Naive thymus-derived CD4-positive, alpha-beta T cell (primary cell): ENCODE measurements at regions not wholly inside any gene's neighbourhood (a gene's known extent, or its start where the extent isn't known, plus 50 kb on each side); places are given as distances from the start of the nearest gene placed in this dataset.

Experiments
- ATAC-seq: fragments of 150-1000 bp; cut with Tn5 transposase; 2 replicates; pipeline ENCODE4 v1.10.0; 2021; ENCODE audit warnings: mild to moderate bottlenecking, moderate library complexity
- CTCF ChIA-PET: fragments of 350-600 bp; sonication (Branson Sonifier 250); formaldehyde crosslinking; loops from one replicate; lab custom pipeline; 2021; ENCODE audit warnings: antibody characterized with exemption; lab: Charles Lee
- POLR2A ChIA-PET: fragments of 350-600 bp; sonication (Branson Sonifier 250); formaldehyde crosslinking; loops from one replicate; lab custom pipeline; 2021; ENCODE audit warnings: antibody characterized with exemption, inconsistent platforms; lab: Charles Lee
- DNase-seq, 9 donors: peaks; one replicate each; pipeline versions ENCODE4 v3.0.0 to v3.0.0-alpha.2; 2020 to 2022; ENCODE audit warnings: mixed read lengths in 1 of 9
- H3K27ac ChIP-seq: one replicate; pipeline ENCODE4 v1.7.0; 2013; ENCODE audit warnings: mild to moderate bottlenecking, low read depth, low read length, moderate library complexity
- H3K27me3 ChIP-seq, 2 donors: one replicate each; pipeline ENCODE4 v1.7.0; 2013; ENCODE audit warnings: low read length in 2 of 2, mild to moderate bottlenecking in 2 of 2, moderate library complexity in 2 of 2; ENCODE audit not compliant: control insufficient read depth in 2 of 2, insufficient read depth in 2 of 2
- H3K36me3 ChIP-seq, 3 experiments: 1 replicate in 2 of 3; 2 replicates in 1 of 3; pipeline ENCODE4 v1.7.0; 2013; ENCODE audit warnings: low read length in 3 of 3, mild to moderate bottlenecking in 3 of 3, moderate library complexity in 1 of 3; ENCODE audit not compliant: insufficient read depth in 3 of 3, control insufficient read depth in 2 of 3
- H3K4me1 ChIP-seq, 2 donors: one replicate each; pipeline ENCODE4 v1.7.0; 2013; ENCODE audit warnings: low read length in 2 of 2, mild to moderate bottlenecking in 2 of 2, moderate library complexity in 1 of 2; ENCODE audit not compliant: control insufficient read depth in 2 of 2, insufficient read depth in 2 of 2
- H3K4me3 ChIP-seq: 2 replicates; pipeline ENCODE4 v1.7.0; 2013; ENCODE audit warnings: mild to moderate bottlenecking, low read length
- H3K9me3 ChIP-seq, 3 experiments: 1 replicate in 2 of 3; 2 replicates in 1 of 3; pipeline ENCODE4 v1.7.0; 2013; ENCODE audit warnings: low read length in 3 of 3; ENCODE audit not compliant: control insufficient read depth in 2 of 3
- H3K27ac Mint-ChIP-seq, 9 donors: one replicate each; pipeline ENCODE4 v1.8.0; 2020 to 2022; ENCODE audit warnings: mixed read lengths in 9 of 9, mild to moderate bottlenecking in 8 of 9, moderate library complexity in 5 of 9, inconsistent platforms in 2 of 9
- H3K27me3 Mint-ChIP-seq, 5 donors: one replicate each; pipeline ENCODE4 v1.8.0; 2021 to 2022; ENCODE audit warnings: mixed read lengths in 5 of 5, mild to moderate bottlenecking in 1 of 5
- H3K36me3 Mint-ChIP-seq, 5 donors: one replicate each; pipeline ENCODE4 v1.8.0; 2020 to 2022; ENCODE audit warnings: mixed read lengths in 5 of 5, mild to moderate bottlenecking in 3 of 5, inconsistent platforms in 1 of 5
- H3K4me1 Mint-ChIP-seq, 7 donors: one replicate each; pipeline ENCODE4 v1.8.0; 2020 to 2022; ENCODE audit warnings: mixed read lengths in 7 of 7, mild to moderate bottlenecking in 3 of 7, inconsistent platforms in 1 of 7
- H3K4me3 Mint-ChIP-seq, 10 donors: one replicate each; pipeline ENCODE4 v1.8.0; 2020 to 2022; ENCODE audit warnings: mild to moderate bottlenecking in 10 of 10, mixed read lengths in 10 of 10, moderate library complexity in 6 of 10, inconsistent platforms in 2 of 10
- H3K9me3 Mint-ChIP-seq, 11 donors: one replicate each; pipeline ENCODE4 v1.8.0; 2020 to 2022; ENCODE audit warnings: mixed read lengths in 11 of 11, mild to moderate bottlenecking in 4 of 11, inconsistent platforms in 1 of 11, moderate library complexity in 1 of 11
- intact Hi-C, 2 donors: fragments of 100-400 bp; cut with micrococcal nuclease; formaldehyde crosslinking; loops; one replicate each; pipeline ENCODE4 v1.15.1; 2023

DNA sequence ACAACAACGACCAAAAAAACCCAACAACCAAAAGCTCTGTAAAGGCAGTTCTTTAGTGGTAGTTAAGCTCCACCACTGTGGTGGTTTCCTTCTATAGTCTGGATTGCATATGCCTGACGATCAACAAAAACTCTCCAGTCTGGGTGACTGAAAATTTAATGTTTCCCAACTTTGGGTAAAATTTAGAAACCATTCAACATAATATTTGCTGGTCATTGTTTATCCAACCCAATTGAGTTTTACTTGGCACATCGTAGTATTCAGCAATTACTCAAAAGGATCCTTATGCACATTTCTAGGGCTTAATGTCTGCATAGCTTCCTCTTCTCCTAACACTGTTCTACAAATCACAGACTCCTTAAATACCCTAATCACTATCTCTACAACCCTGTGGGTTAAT, 1080.2 kb upstream of the NRXN1 start:
- no peaks in the 10 kb centered on the region for H3K4me1 Mint-ChIP-seq
- Histone ChIP-seq H3K27me3 (no peaks in the 10 kb centered on the region), H3K9me3 (no peaks in the 10 kb centered on the region), H3K27ac (no peak overlapping the region), H3K4me1 (no peaks in the 10 kb centered on the region), H3K4me3 (no peak overlapping the region), H3K36me3 (no peaks in the 10 kb centered on the region)
- no peak overlapping the region for H3K4me3 Mint-ChIP-seq
- H3K9me3 Mint-ChIP-seq, result peaks cover 0 to 28% (median 6%) of the 10 kb centered on the region in 11 donors
- no peak for ATAC-seq
- H3K27me3 Mint-ChIP-seq, result no peaks in the 10 kb centered on the region
- POLR2A ChIA-PET, result no interaction called here
- no peak for DNase-seq
- intact Hi-C loops, result no loop called here
- no peaks in the 10 kb centered on the region for H3K36me3 Mint-ChIP-seq
- CTCF ChIA-PET, result no interaction called here
- no peak overlapping the region for H3K27ac Mint-ChIP-seq

DNA sequence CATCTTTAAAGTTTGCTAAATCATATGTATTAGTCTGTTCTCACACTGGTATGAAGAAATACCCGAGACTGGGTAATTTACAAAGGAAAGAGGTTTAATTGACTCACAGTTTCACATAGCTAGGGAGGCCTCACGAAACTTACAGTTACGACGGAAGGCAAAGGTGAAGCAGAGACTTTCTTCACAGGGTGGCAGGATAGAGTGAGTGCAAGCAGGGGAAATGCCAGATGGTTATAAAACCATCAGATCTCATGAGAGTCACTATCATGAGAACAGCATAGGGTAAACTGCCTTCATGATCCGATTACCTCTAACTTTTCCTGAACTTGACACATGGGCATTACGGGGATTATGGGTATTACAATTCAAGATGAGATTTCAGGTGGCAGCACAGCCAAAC, 1075.2 kb upstream of the NRXN1 start:
- Mint-ChIP-seq H3K4me1 (no peaks in the 10 kb centered on the region), H3K27me3 (no peaks in the 10 kb centered on the region), H3K9me3 (peaks cover 0 to 23% (median 4%) of the 10 kb centered on the region in 11 donors), H3K4me3 (no peak overlapping the region), H3K36me3 (no peaks in the 10 kb centered on the region), H3K27ac (no peak overlapping the region)
- no peak for ATAC-seq
- intact Hi-C loops, result no loop called here
- no peaks in the 10 kb centered on the region for H3K9me3 ChIP-seq
- H3K27me3 ChIP-seq, result no peaks in the 10 kb centered on the region
- H3K4me3 ChIP-seq, result no peak overlapping the region
- H3K27ac ChIP-seq, result no peak overlapping the region
- ChIA-PET POLR2A (no interaction called here), CTCF (interaction anchor here (0.6 kb wide), 1 partner anchor 12 kb away, joined by 4 read pairs; no protein-coding TSS in a partner anchor)
- no peaks in the 10 kb centered on the region for H3K4me1 ChIP-seq
- H3K36me3 ChIP-seq, result no peaks in the 10 kb centered on the region
- no peak for DNase-seq

DNA sequence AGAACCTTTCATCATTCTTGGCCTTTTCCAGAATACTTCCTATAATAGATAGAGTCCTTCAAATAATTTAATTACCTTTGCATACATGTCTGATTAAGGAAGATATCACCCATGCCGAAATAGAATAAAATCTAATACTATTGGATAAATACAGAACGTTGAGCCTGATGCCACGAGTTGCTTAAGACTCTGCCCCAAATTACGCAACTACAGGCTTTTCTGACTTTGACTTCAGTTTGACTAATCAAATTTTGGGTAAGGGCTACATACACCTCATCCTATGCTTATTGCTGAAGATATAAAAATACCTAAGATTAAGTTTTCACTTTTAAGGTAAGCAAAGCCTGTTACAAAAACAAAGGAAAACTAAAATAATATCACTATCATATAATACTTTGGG, 1065.1 kb upstream of the NRXN1 start:
- Histone ChIP-seq H3K27me3 (no peaks in the 10 kb centered on the region), H3K4me1 (no peaks in the 10 kb centered on the region), H3K4me3 (no peak overlapping the region), H3K9me3 (no peaks in the 10 kb centered on the region), H3K36me3 (no peaks in the 10 kb centered on the region), H3K27ac (no peak overlapping the region)
- Mint-ChIP-seq H3K27ac (no peak overlapping the region), H3K4me1 (no peaks in the 10 kb centered on the region), H3K36me3 (no peaks in the 10 kb centered on the region), H3K27me3 (no peaks in the 10 kb centered on the region), H3K4me3 (no peak overlapping the region), H3K9me3 (peaks cover 0 to 13% (median 5%) of the 10 kb centered on the region in 11 donors)
- DNase-seq (no peak), ATAC-seq (no peak)
- intact Hi-C loops, result no loop called here
- ChIA-PET POLR2A (no interaction called here), CTCF (no interaction called here)

DNA sequence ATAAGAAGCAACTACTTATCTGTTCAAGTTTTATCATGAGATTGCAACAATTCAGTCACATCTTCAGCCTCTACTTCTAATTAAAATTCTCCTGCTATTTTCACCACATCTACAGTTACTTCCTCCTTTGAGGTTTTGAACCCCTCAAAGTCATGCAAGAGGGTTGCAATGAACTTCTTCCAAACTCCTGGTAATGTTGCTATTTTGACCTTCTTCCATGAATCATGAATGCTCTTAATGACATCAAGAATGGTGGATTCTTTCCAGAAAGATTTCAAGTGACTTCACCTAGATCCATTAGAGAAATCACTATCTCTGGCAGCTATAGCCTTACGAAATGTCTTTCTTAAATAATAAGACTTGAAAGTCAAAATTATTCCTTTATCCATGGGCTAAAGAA, 1052.8 kb upstream of the NRXN1 start:
- Mint-ChIP-seq H3K36me3 (no peaks in the 10 kb centered on the region), H3K9me3 (peaks cover 0 to 12% (median 4%) of the 10 kb centered on the region in 11 donors), H3K4me3 (no peak overlapping the region), H3K27ac (no peak overlapping the region), H3K27me3 (no peaks in the 10 kb centered on the region), H3K4me1 (no peaks in the 10 kb centered on the region)
- ChIA-PET CTCF (no interaction called here), POLR2A (no interaction called here)
- no peak for DNase-seq
- intact Hi-C loops, result no loop called here
- Histone ChIP-seq H3K4me1 (no peaks in the 10 kb centered on the region), H3K27me3 (no peaks in the 10 kb centered on the region), H3K9me3 (no peaks in the 10 kb centered on the region), H3K4me3 (no peak overlapping the region), H3K27ac (no peak overlapping the region), H3K36me3 (no peaks in the 10 kb centered on the region)
- ATAC-seq, result no peak

DNA sequence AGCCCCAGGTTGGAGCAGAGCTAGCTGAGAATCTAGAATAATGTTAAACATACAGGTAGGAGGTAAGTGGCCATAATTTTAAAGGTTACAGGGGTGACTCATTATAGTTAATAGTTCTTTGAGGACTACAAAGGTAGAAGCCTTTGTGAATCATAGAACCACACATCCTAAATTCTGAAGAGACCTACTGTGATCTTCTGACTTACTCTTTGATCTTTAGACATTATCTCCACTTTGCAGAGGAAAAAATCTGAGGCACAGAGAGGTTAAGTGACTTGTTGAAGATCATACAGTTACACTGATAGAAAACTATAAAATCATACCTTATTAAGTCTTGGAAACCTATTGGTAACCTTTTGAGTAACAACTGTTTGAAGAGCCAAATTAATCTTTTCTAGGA, 1051.3 kb upstream of the NRXN1 start:
- H3K27me3 Mint-ChIP-seq, result no peaks in the 10 kb centered on the region
- H3K9me3 Mint-ChIP-seq, result peaks cover 0 to 12% (median 5%) of the 10 kb centered on the region in 11 donors
- H3K36me3 Mint-ChIP-seq, result no peaks in the 10 kb centered on the region
- no peaks in the 10 kb centered on the region for H3K4me1 Mint-ChIP-seq
- H3K27ac ChIP-seq, result no peak overlapping the region
- no peak overlapping the region for H3K4me3 ChIP-seq
- ATAC-seq, result no peak
- H3K9me3 ChIP-seq, result no peaks in the 10 kb centered on the region
- no peaks in the 10 kb centered on the region for H3K4me1 ChIP-seq
- H3K27ac Mint-ChIP-seq, result no peak overlapping the region
- H3K36me3 ChIP-seq, result no peaks in the 10 kb centered on the region
- intact Hi-C loops, result no loop called here
- no peak for DNase-seq
- CTCF ChIA-PET, result no interaction called here
- POLR2A ChIA-PET, result no interaction called here
- H3K27me3 ChIP-seq, result no peaks in the 10 kb centered on the region
- no peak overlapping the region for H3K4me3 Mint-ChIP-seq

DNA sequence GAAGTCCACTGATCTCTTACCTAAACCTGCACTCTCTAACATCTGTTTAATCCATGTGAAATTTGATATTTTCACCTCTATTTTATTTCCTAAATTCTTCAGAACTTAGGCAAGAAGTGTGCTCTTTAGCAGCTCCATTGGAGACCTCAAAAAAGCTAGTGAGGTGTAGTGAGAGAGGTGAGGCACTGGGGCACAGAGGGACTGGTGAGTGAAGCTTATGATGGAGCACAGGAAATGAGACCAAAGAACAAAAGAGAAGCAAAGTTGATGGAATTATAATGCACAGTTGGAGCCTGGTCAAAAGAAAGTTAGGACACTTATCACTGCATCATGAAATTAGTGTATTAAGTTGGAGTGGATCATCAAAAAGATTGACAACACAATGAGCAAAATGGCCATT, 1050.7 kb upstream of the NRXN1 start:
- Mint-ChIP-seq H3K27ac (no peak overlapping the region), H3K4me1 (no peaks in the 10 kb centered on the region), H3K4me3 (peak overlapping the region in 1 of 10 donors; percentile 3), H3K36me3 (no peaks in the 10 kb centered on the region), H3K27me3 (no peaks in the 10 kb centered on the region), H3K9me3 (peaks cover 0 to 12% (median 5%) of the 10 kb centered on the region in 11 donors)
- Histone ChIP-seq H3K36me3 (no peaks in the 10 kb centered on the region), H3K4me3 (no peak overlapping the region), H3K27me3 (no peaks in the 10 kb centered on the region), H3K4me1 (no peaks in the 10 kb centered on the region), H3K27ac (no peak overlapping the region), H3K9me3 (no peaks in the 10 kb centered on the region)
- DNase-seq, result no peak
- intact Hi-C loops, result no loop called here
- CTCF ChIA-PET, result no interaction called here
- POLR2A ChIA-PET, result no interaction called here
- no peak for ATAC-seq

DNA sequence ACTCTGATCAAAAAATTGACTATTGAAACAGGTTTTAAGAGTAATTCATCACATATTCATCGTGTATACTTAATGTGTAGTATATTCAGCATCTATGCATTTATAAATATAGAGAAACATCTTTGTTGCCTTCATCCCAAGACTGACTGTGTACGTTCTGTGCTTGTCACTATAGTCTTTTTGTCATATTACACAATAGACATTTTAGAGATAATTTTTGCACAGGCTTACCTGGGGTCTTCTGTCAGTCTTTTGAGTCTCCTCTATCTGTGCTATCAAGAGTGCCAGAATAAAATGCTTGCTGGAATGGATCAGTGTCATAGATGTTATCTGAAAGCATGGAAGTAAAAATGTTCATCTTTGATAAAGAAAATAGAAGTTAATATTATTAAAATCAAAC, 1047.7 kb upstream of the NRXN1 start:
- Mint-ChIP-seq H3K27me3 (no peaks in the 10 kb centered on the region), H3K9me3 (peaks cover 0 to 15% (median 4%) of the 10 kb centered on the region in 11 donors), H3K27ac (no peak overlapping the region), H3K36me3 (no peaks in the 10 kb centered on the region), H3K4me1 (no peaks in the 10 kb centered on the region), H3K4me3 (no peak overlapping the region)
- POLR2A ChIA-PET, result no interaction called here
- ATAC-seq (no peak), DNase-seq (no peak)
- CTCF ChIA-PET, result no interaction called here
- intact Hi-C loops, result no loop called here
- Histone ChIP-seq H3K27me3 (no peaks in the 10 kb centered on the region), H3K4me1 (no peaks in the 10 kb centered on the region), H3K36me3 (no peaks in the 10 kb centered on the region), H3K27ac (no peak overlapping the region), H3K9me3 (no peaks in the 10 kb centered on the region), H3K4me3 (no peak overlapping the region)
